ENCODE measurements at regions not wholly inside any gene's neighbourhood (a gene's known extent, or its start where the extent isn't known, plus 50 kb on each side); places are given as distances from the start of the nearest gene placed in this dataset.

- ATAC-seq: no peak
- TF ChIP-seq CTCF (IDR thresholded peaks at IDR 0.05): no peak
- DNase-seq: peak; percentile 36
- H3K4me3 Mint-ChIP-seq: no peak overlapping the region
- intact Hi-C loops (cut with micrococcal nuclease): no loop called here
- ChIA-PET POLR2A (interaction anchor here (1.1 kb wide), 1 partner anchor 20 kb away, joined by 4 read pairs; no protein-coding TSS in a partner anchor), CTCF (no interaction called here)
- H3K9me3 Mint-ChIP-seq: no peaks in the 10 kb centered on the region
- no peaks in the 10 kb centered on the region for H3K36me3 Mint-ChIP-seq (ENCODE audit: low read depth)
- peaks cover 17% of the 10 kb centered on the region for H3K27me3 Mint-ChIP-seq
- H3K27ac Mint-ChIP-seq: no peak overlapping the region
- H3K4me1 Mint-ChIP-seq (ENCODE audit: low read depth): no peaks in the 10 kb centered on the region
Measured at GRCh38 chr2:84212611-84213314, 246.3 kb downstream of the SUCLG1 start.

- intact Hi-C loops (cut with micrococcal nuclease): no loop called here
- CTCF ChIA-PET: no interaction called here
- no peaks in the 10 kb centered on the region for H3K36me3 Mint-ChIP-seq (ENCODE audit: low read depth)
- no peak for TF ChIP-seq CTCF (IDR thresholded peaks at IDR 0.05)
- no peaks in the 10 kb centered on the region for H3K4me1 Mint-ChIP-seq (ENCODE audit: low read depth)
- H3K27ac Mint-ChIP-seq: no peak overlapping the region
- ATAC-seq (no peak), DNase-seq (no peak)
- no peaks in the 10 kb centered on the region for H3K9me3 Mint-ChIP-seq
- H3K27me3 Mint-ChIP-seq: peaks cover 23% of the 10 kb centered on the region
- H3K4me3 Mint-ChIP-seq: no peak overlapping the region
- POLR2A ChIA-PET: no interaction called here
Measured at GRCh38 chr2:84209941-84210340, 249.1 kb downstream of the SUCLG1 start.

GRCh38 chr2:84204995-84205394 is 254.1 kb downstream of the SUCLG1 start:
- Mint-ChIP-seq H3K27ac (no peak overlapping the region), H3K4me1 (ENCODE audit: low read depth) (no peaks in the 10 kb centered on the region), H3K4me3 (no peak overlapping the region), H3K27me3 (peaks cover 14% of the 10 kb centered on the region), H3K9me3 (no peaks in the 10 kb centered on the region), H3K36me3 (ENCODE audit: low read depth) (no peaks in the 10 kb centered on the region)
- no peak for DNase-seq
- ATAC-seq: no peak
- no peak for TF ChIP-seq CTCF (IDR thresholded peaks at IDR 0.05)
- CTCF ChIA-PET: no interaction called here
- POLR2A ChIA-PET: no interaction called here
- intact Hi-C loops (cut with micrococcal nuclease): no loop called here

- DNase-seq (no peak), ATAC-seq (no peak)
- ChIA-PET POLR2A (no interaction called here), CTCF (no interaction called here)
- TF ChIP-seq CTCF (IDR thresholded peaks at IDR 0.05): no peak
- Mint-ChIP-seq H3K4me3 (no peak overlapping the region), H3K27me3 (peaks cover 9% of the 10 kb centered on the region), H3K36me3 (ENCODE audit: low read depth) (no peaks in the 10 kb centered on the region), H3K27ac (no peak overlapping the region), H3K4me1 (ENCODE audit: low read depth) (no peaks in the 10 kb centered on the region), H3K9me3 (no peaks in the 10 kb centered on the region)
- intact Hi-C loops (cut with micrococcal nuclease): no loop called here
Measured at GRCh38 chr2:84202166-84202565, 256.9 kb downstream of the SUCLG1 start.

- Mint-ChIP-seq H3K27me3 (peaks cover 5% of the 10 kb centered on the region), H3K9me3 (no peaks in the 10 kb centered on the region), H3K27ac (no peak overlapping the region), H3K4me3 (no peak overlapping the region), H3K36me3 (ENCODE audit: low read depth) (no peaks in the 10 kb centered on the region), H3K4me1 (ENCODE audit: low read depth) (no peaks in the 10 kb centered on the region)
- POLR2A ChIA-PET: no interaction called here
- TF ChIP-seq CTCF (IDR thresholded peaks at IDR 0.05): no peak
- CTCF ChIA-PET: no interaction called here
- intact Hi-C loops (cut with micrococcal nuclease): no loop called here
- ATAC-seq: no peak
- DNase-seq: no peak
Measured at GRCh38 chr2:84201158-84201557, 257.9 kb downstream of the SUCLG1 start.

Measured in activated CD8-positive, alpha-beta T cell treated with anti-CD3 and anti-CD28 coated beads for 36 hours (primary cell).